ENCODE measurements at regions not wholly inside any gene's neighbourhood (a gene's known extent, or its start where the extent isn't known, plus 50 kb on each side); places are given as distances from the start of the nearest gene placed in this dataset.

DNA sequence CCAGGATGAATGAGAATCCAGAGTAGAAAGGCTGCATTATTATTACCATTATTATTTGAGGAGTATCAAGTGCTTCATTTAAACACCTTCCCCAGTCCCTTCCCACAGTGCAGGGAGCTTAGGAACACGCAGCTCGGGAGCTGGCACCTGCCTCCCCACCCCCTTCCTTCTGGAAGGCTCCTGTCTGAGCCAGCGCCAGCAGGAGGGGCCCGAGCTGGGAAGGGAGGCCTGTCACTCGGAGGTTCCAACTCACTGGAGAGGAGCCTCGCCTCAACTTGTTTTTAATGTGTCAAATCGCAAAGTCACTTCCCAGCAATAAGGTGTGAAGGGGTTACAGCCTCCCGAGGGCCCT is 156.4 kb upstream of the IRX4 start:
- intact Hi-C loops (cut with DNase I), result no loop called here
- TF ChIP-seq, protein P1, sequence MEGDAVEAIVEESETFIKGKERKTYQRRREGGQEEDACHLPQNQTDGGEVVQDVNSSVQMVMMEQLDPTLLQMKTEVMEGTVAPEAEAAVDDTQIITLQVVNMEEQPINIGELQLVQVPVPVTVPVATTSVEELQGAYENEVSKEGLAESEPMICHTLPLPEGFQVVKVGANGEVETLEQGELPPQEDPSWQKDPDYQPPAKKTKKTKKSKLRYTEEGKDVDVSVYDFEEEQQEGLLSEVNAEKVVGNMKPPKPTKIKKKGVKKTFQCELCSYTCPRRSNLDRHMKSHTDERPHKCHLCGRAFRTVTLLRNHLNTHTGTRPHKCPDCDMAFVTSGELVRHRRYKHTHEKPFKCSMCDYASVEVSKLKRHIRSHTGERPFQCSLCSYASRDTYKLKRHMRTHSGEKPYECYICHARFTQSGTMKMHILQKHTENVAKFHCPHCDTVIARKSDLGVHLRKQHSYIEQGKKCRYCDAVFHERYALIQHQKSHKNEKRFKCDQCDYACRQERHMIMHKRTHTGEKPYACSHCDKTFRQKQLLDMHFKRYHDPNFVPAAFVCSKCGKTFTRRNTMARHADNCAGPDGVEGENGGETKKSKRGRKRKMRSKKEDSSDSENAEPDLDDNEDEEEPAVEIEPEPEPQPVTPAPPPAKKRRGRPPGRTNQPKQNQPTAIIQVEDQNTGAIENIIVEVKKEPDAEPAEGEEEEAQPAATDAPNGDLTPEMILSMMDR (IDR thresholded peaks at IDR 0.05), result no peak
- no peak for TF ChIP-seq POLR2A (IDR thresholded peaks at IDR 0.05)
- no peak for DNase-seq
- no peaks in the 10 kb centered on the region for H3K36me3 ChIP-seq (replicated peaks in 1 of 2; ENCODE audit: insufficient read depth in 1 of 2, low read depth in 2 of 2)
- H3K9me3 ChIP-seq, result no peaks in the 10 kb centered on the region
- H3K27ac ChIP-seq, result no peak overlapping the region
- no peak overlapping the region for H3K4me3 ChIP-seq
- WGBS, 2 donors, result 13 to 14% methylated on average over 5 to 8 of the region's 8 CpGs
- no peak for ATAC-seq
- peaks cover 0 to 7% of the 10 kb centered on the region in 2 donors for H3K27me3 ChIP-seq
- H3K4me1 ChIP-seq, result peaks cover 12% of the 10 kb centered on the region

DNA sequence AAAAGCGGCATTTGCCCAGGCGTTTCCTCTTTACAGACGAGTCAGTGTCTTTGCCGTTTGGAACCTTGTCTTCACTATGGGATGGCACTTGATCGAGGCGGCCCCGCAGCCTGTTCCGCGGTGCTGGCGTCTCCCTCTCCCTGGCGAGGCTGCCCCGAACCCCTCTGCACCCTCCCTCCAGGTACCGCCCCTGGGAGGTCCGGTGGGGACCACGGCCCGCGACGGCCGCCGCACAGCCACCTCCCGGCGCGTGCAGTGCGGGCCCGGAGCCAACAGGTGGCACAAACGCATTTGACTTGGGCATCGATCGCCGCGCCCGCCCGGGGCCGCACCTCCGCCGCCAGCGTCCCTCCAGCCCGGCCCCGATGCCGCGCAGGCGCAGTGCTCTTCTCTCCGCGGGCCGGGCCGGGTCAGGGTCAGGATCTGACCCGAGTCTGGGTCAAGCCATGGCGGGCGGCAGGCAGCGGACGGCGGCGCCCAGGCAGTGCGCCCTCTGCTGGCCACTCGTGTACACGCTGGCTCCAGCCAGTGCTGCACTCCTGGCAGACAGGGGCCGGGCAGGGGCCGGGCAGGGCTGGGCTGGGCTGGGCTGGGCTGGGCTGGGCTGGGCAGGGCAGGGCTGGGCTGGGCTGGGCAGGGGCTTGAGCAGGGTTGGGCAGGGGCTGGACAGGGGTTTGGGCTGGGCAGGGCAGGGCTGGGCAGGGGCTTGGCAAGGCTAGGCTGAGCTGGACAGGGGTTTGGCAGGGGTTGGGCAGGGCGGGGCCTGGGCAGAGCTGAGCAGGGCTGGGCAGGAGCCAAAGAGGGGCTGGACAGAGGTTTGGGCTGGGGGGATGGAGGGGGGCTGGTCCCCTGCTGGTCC is 155.8 kb upstream of the IRX4 start:
- no peaks in the 10 kb centered on the region for H3K9me3 ChIP-seq
- intact Hi-C loops (cut with DNase I), result no loop called here
- ATAC-seq (peak; percentile 86), DNase-seq (peak; percentile 68 to 75 (median 70))
- TF ChIP-seq, protein P1 (IDR thresholded peaks at IDR 0.05), result peak; percentile 65 to 92 (median 82)
- TF ChIP-seq POLR2A (IDR thresholded peaks at IDR 0.05), result no peak
- WGBS, 2 donors, result 4 to 12% methylated on average over 13 to 57 of the region's 58 CpGs
- no peaks in the 10 kb centered on the region for H3K36me3 ChIP-seq (replicated peaks in 1 of 2; ENCODE audit: insufficient read depth in 1 of 2, low read depth in 2 of 2)
- no peak overlapping the region for H3K27ac ChIP-seq
- H3K4me3 ChIP-seq, result peak overlapping the region in 1 of 2 donors; percentile 13
- peaks cover 0 to 7% of the 10 kb centered on the region in 2 donors for H3K27me3 ChIP-seq
- peaks cover 12% of the 10 kb centered on the region for H3K4me1 ChIP-seq

DNA sequence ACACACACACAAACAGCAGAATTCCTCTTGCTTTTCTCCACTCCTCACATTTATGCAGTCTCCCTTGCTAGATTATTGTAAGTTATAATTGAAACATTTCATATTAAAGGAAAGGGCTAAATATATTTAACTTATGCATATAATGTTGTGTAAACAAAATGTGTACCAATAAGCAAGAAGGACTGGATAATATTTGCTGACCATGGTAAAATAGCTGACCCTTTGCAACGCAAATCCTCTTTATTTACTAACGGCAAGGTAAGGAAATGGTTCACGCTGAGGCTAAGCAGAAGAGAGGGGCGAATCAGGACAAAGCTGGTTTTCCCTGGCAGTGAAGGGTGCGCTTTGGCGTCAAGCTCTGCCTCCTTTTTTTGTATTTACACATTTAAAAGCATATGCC is 154.2 kb upstream of the IRX4 start:
- no peak for TF ChIP-seq POLR2A (IDR thresholded peaks at IDR 0.05)
- TF ChIP-seq, protein P1 (IDR thresholded peaks at IDR 0.05), result no peak
- intact Hi-C loops (cut with DNase I), result no loop called here
- Histone ChIP-seq H3K4me3 (no peak overlapping the region), H3K9me3 (no peaks in the 10 kb centered on the region), H3K36me3 (replicated peaks in 1 of 2; ENCODE audit: insufficient read depth in 1 of 2, low read depth in 2 of 2) (no peaks in the 10 kb centered on the region), H3K4me1 (peaks cover 12% of the 10 kb centered on the region), H3K27ac (no peak overlapping the region), H3K27me3 (peaks cover 0 to 1% of the 10 kb centered on the region in 2 donors)
- DNase-seq (no peak), ATAC-seq (no peak)
- 40 to 62% methylated on average over 6 of the region's 6 CpGs for WGBS, 2 donors

DNA sequence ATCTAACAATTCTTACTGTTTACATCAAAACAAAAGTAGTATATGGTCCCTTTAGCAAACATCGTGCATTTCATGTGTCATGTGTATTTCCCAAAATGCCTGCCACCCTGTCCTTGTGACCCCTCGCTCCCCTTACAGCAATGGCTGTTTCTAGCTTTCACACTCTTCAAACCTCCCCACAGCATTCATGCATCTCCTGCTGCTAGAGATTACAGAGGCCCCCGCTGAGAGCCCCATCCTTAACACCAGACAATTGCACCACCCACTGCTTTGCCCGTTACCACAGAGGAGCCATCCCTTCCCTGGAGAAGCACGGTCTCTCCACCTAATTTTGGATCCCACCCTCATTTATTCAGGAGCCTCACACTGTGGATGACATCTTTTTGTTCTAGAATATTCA is 149.7 kb upstream of the IRX4 start:
- WGBS, 2 donors, result 49 to 60% methylated on average over 5 of the region's 5 CpGs
- ATAC-seq (no peak), DNase-seq (no peak)
- Histone ChIP-seq H3K4me3 (no peak overlapping the region), H3K27ac (no peak overlapping the region), H3K36me3 (replicated peaks in 1 of 2; ENCODE audit: insufficient read depth in 1 of 2, low read depth in 2 of 2) (no peaks in the 10 kb centered on the region), H3K4me1 (no peaks in the 10 kb centered on the region), H3K27me3 (no peaks in the 10 kb centered on the region), H3K9me3 (no peaks in the 10 kb centered on the region)
- intact Hi-C loops (cut with DNase I), result no loop called here
- no peak for TF ChIP-seq POLR2A (IDR thresholded peaks at IDR 0.05)
- TF ChIP-seq, protein P1 (IDR thresholded peaks at IDR 0.05), result no peak

DNA sequence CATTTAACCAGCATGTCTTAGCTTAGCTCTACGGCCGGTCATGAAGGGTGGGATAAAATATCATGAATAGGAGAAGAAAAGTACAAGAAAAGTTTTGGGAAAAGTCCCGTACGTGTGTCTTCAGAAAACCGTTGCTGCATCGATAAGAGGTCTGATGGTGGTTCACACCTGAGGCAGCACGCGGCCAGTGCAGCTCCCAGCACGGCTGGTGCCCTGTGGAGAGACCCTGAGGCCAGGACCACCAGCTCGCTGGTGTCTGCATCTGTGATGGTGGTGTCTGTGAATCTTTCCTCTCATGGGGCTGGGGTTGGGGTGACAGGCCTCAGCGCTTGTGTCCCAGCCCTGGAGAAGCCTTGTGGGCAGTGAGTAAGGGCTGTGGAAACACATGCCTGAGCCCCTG is 148.9 kb upstream of the IRX4 start:
- Histone ChIP-seq H3K4me3 (no peak overlapping the region), H3K9me3 (no peaks in the 10 kb centered on the region), H3K4me1 (no peaks in the 10 kb centered on the region), H3K36me3 (replicated peaks in 1 of 2; ENCODE audit: insufficient read depth in 1 of 2, low read depth in 2 of 2) (no peaks in the 10 kb centered on the region), H3K27me3 (no peaks in the 10 kb centered on the region), H3K27ac (no peak overlapping the region)
- no peak for TF ChIP-seq POLR2A (IDR thresholded peaks at IDR 0.05)
- TF ChIP-seq, protein P1 (IDR thresholded peaks at IDR 0.05), result no peak
- intact Hi-C loops (cut with DNase I), result no loop called here
- DNase-seq (no peak), ATAC-seq (no peak)
- 82 to 87% methylated on average over 11 of the region's 11 CpGs for WGBS, 2 donors

Data from body of pancreas (tissue), 4 donors.